HEK293 (cell line): ENCODE measurements at regions not wholly inside any gene's neighbourhood (a gene's known extent, or its start where the extent isn't known, plus 50 kb on each side); places are given as distances from the start of the nearest gene placed in this dataset.

Experiments
- KLF9 ChIP-seq: fragments of 450-650 bp; formaldehyde crosslinking; IDR thresholded peaks from 2 replicates; pipeline ENCODE4 v1.5.1; 2016; ENCODE audit warnings: missing biosample characterization, missing genetic modification characterization, low read depth
- OVOL3 ChIP-seq: fragments of 450-650 bp; formaldehyde crosslinking; IDR thresholded peaks from 2 replicates; pipeline ENCODE4 v1.5.1; 2016; ENCODE audit warnings: missing biosample characterization, missing genetic modification characterization
- SP3 ChIP-seq: fragments of 450-650 bp; formaldehyde crosslinking; IDR thresholded peaks from 2 replicates; pipeline ENCODE4 v1.5.1; 2016; ENCODE audit warnings: missing biosample characterization, missing genetic modification characterization
- ZNF16 ChIP-seq: fragments of 450-650 bp; formaldehyde crosslinking; IDR thresholded peaks from 2 replicates; pipeline ENCODE4 v1.5.1; 2016; ENCODE audit warnings: low read depth, missing biosample characterization, missing genetic modification characterization
- ZNF19 ChIP-seq: fragments of 450-650 bp; formaldehyde crosslinking; IDR thresholded peaks from 2 replicates; pipeline ENCODE4; 2016; ENCODE audit warnings: missing biosample characterization, missing genetic modification characterization, low read depth
- ZNF2 ChIP-seq: fragments of 450-650 bp; formaldehyde crosslinking; IDR thresholded peaks from 2 replicates; pipeline ENCODE4 v1.5.1; 2016; ENCODE audit warnings: missing biosample characterization, missing genetic modification characterization
- ZNF473 ChIP-seq: fragments of 450-650 bp; formaldehyde crosslinking; IDR thresholded peaks from 2 replicates; pipeline ENCODE4 v1.5.1; 2017; ENCODE audit warnings: missing biosample characterization, missing genetic modification characterization
- ZNF501 ChIP-seq: fragments of 450-650 bp; formaldehyde crosslinking; IDR thresholded peaks from 2 replicates; pipeline ENCODE4 v1.5.1; 2016; ENCODE audit warnings: missing biosample characterization, missing genetic modification characterization
- ZNF549 ChIP-seq: fragments of 450-650 bp; IDR thresholded peaks from 2 replicates; pipeline ENCODE4 v1.5.1; 2018; ENCODE audit warnings: missing biosample characterization, missing genetic modification characterization, mild to moderate bottlenecking, inconsistent platforms, moderate library complexity
- ZNF747 ChIP-seq: fragments of 450-650 bp; formaldehyde crosslinking; IDR thresholded peaks from 2 replicates; pipeline ENCODE4 v1.5.1; 2016; ENCODE audit warnings: missing biosample characterization, missing genetic modification characterization
- TF ChIP-seq, protein P1 (sequence below): fragments of 450-650 bp; formaldehyde crosslinking; conservative IDR thresholded peaks from 2 replicates; pipeline ENCODE4 v1.5.1; 2016; ENCODE audit warnings: low read depth, missing biosample characterization, missing genetic modification characterization
- TF ChIP-seq, protein P2 (sequence below): fragments of 450-650 bp; formaldehyde crosslinking; IDR thresholded peaks from 2 replicates; pipeline ENCODE4 v1.5.1; 2016; ENCODE audit warnings: missing biosample characterization, missing genetic modification characterization
- TF ChIP-seq, protein P3 (sequence below): fragments of 450-650 bp; formaldehyde crosslinking; IDR thresholded peaks from 2 replicates; pipeline ENCODE4 v1.5.1; 2016; ENCODE audit warnings: missing biosample characterization, missing genetic modification characterization, low read depth
- TF ChIP-seq, protein P4 (sequence below): fragments of 450-650 bp; formaldehyde crosslinking; IDR thresholded peaks from 2 replicates; pipeline ENCODE4 v1.5.1; 2016; ENCODE audit warnings: missing biosample characterization, missing genetic modification characterization, borderline replicate concordance

DNA sequence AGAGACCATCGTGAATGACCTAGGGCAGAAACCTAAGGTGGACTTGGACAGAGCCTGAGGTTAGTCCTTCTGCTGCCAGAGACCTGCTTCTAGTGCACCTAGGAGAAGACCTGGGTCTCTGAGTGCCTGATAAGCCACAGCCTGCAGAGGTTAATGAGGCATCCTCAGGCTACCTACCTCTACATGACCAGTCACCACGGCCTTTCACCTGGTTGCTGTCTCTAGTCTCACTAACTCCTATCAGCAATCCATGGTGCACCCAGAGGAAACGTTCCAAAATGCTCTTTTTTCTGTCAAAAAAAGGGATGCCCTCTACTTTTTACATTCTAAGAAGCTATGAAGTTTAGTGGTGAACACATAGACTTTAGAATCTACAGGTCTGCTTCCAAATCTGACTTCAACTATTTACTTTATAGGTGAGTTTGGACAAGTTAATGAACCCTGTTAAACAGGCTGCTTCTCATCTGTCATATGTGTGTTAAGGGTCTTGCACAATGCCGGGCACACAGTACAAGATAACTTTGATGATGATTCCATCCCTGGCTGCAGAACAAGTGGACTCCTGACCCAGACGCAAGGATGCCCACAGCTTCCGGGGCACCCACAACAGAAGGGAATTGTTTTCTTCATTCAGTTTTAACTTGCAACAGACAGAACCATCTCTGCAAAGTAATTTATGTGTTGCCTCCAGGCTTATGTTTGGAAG is 469.9 kb upstream of the CDH5 start (continued):
- TF ChIP-seq, protein P1, sequence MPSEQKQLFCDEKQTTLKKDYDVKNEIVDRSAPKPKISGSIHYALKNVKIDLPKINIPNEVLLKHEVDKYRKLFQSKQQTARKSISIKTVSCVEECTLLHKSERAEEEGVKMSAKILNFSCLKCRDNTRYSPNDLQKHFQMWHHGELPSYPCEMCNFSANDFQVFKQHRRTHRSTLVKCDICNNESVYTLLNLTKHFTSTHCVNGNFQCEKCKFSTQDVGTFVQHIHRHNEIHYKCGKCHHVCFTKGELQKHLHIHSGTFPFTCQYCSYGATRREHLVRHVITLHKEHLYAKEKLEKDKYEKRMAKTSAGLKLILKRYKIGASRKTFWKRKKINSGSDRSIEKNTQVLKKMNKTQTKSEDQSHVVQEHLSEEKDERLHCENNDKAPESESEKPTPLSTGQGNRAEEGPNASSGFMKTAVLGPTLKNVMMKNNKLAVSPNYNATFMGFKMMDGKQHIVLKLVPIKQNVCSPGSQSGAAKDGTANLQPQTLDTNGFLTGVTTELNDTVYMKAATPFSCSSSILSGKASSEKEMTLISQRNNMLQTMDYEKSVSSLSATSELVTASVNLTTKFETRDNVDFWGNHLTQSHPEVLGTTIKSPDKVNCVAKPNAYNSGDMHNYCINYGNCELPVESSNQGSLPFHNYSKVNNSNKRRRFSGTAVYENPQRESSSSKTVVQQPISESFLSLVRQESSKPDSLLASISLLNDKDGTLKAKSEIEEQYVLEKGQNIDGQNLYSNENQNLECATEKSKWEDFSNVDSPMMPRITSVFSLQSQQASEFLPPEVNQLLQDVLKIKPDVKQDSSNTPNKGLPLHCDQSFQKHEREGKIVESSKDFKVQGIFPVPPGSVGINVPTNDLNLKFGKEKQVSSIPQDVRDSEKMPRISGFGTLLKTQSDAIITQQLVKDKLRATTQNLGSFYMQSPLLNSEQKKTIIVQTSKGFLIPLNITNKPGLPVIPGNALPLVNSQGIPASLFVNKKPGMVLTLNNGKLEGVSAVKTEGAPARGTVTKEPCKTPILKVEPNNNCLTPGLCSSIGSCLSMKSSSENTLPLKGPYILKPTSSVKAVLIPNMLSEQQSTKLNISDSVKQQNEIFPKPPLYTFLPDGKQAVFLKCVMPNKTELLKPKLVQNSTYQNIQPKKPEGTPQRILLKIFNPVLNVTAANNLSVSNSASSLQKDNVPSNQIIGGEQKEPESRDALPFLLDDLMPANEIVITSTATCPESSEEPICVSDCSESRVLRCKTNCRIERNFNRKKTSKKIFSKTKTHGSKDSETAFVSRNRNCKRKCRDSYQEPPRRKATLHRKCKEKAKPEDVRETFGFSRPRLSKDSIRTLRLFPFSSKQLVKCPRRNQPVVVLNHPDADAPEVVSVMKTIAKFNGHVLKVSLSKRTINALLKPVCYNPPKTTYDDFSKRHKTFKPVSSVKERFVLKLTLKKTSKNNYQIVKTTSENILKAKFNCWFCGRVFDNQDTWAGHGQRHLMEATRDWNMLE (tag by site-specific recombination): no peak
- no peak for TF ChIP-seq ZNF2 (tag by site-specific recombination)
- no peak for TF ChIP-seq KLF9 (tag by site-specific recombination)
- TF ChIP-seq, protein P2, sequence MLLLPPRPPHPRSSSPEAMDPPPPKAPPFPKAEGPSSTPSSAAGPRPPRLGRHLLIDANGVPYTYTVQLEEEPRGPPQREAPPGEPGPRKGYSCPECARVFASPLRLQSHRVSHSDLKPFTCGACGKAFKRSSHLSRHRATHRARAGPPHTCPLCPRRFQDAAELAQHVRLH (tag by site-specific recombination): no peak
- TF ChIP-seq ZNF501 (tag by site-specific recombination): no peak
- no peak for TF ChIP-seq ZNF747 (tag by site-specific recombination)
- no peak for TF ChIP-seq ZNF549 (tag by site-specific recombination)
- no peak for TF ChIP-seq ZNF16 (tag by site-specific recombination)
- no peak for TF ChIP-seq ZNF473 (tag by site-specific recombination)
- TF ChIP-seq, protein P3, sequence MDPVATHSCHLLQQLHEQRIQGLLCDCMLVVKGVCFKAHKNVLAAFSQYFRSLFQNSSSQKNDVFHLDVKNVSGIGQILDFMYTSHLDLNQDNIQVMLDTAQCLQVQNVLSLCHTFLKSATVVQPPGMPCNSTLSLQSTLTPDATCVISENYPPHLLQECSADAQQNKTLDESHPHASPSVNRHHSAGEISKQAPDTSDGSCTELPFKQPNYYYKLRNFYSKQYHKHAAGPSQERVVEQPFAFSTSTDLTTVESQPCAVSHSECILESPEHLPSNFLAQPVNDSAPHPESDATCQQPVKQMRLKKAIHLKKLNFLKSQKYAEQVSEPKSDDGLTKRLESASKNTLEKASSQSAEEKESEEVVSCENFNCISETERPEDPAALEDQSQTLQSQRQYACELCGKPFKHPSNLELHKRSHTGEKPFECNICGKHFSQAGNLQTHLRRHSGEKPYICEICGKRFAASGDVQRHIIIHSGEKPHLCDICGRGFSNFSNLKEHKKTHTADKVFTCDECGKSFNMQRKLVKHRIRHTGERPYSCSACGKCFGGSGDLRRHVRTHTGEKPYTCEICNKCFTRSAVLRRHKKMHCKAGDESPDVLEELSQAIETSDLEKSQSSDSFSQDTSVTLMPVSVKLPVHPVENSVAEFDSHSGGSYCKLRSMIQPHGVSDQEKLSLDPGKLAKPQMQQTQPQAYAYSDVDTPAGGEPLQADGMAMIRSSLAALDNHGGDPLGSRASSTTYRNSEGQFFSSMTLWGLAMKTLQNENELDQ (tag by site-specific recombination): no peak
- TF ChIP-seq OVOL3 (tag by site-specific recombination): no peak
- no peak for TF ChIP-seq ZNF19 (tag by site-specific recombination)
- TF ChIP-seq, protein P4, sequence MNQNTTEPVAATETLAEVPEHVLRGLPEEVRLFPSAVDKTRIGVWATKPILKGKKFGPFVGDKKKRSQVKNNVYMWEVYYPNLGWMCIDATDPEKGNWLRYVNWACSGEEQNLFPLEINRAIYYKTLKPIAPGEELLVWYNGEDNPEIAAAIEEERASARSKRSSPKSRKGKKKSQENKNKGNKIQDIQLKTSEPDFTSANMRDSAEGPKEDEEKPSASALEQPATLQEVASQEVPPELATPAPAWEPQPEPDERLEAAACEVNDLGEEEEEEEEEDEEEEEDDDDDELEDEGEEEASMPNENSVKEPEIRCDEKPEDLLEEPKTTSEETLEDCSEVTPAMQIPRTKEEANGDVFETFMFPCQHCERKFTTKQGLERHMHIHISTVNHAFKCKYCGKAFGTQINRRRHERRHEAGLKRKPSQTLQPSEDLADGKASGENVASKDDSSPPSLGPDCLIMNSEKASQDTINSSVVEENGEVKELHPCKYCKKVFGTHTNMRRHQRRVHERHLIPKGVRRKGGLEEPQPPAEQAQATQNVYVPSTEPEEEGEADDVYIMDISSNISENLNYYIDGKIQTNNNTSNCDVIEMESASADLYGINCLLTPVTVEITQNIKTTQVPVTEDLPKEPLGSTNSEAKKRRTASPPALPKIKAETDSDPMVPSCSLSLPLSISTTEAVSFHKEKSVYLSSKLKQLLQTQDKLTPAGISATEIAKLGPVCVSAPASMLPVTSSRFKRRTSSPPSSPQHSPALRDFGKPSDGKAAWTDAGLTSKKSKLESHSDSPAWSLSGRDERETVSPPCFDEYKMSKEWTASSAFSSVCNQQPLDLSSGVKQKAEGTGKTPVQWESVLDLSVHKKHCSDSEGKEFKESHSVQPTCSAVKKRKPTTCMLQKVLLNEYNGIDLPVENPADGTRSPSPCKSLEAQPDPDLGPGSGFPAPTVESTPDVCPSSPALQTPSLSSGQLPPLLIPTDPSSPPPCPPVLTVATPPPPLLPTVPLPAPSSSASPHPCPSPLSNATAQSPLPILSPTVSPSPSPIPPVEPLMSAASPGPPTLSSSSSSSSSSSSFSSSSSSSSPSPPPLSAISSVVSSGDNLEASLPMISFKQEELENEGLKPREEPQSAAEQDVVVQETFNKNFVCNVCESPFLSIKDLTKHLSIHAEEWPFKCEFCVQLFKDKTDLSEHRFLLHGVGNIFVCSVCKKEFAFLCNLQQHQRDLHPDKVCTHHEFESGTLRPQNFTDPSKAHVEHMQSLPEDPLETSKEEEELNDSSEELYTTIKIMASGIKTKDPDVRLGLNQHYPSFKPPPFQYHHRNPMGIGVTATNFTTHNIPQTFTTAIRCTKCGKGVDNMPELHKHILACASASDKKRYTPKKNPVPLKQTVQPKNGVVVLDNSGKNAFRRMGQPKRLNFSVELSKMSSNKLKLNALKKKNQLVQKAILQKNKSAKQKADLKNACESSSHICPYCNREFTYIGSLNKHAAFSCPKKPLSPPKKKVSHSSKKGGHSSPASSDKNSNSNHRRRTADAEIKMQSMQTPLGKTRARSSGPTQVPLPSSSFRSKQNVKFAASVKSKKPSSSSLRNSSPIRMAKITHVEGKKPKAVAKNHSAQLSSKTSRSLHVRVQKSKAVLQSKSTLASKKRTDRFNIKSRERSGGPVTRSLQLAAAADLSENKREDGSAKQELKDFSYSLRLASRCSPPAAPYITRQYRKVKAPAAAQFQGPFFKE (tag by site-specific recombination): no peak
- no peak for TF ChIP-seq SP3 (tag by site-specific recombination)
- TF ChIP-seq, all 188 proteins: peak for 0
